HG02938 (cell line): ENCODE measurements at regions not wholly inside any gene's neighbourhood (a gene's known extent, or its start where the extent isn't known, plus 50 kb on each side); places are given as distances from the start of the nearest gene placed in this dataset.
"Not testable (repeated sequence)": the region's sequence is repeated elsewhere in the genome, so short reads cannot be mapped to it uniquely, and the experiment has no call there.

ENCODE experiments used
- ATAC-seq: cut with Tn5 transposase; IDR thresholded peaks from one replicate; pipeline ENCODE4 v1.9.1; 2021; ENCODE audit warnings: mild to moderate bottlenecking, moderate library complexity; ENCODE audit not compliant: unreplicated experiment

DNA sequence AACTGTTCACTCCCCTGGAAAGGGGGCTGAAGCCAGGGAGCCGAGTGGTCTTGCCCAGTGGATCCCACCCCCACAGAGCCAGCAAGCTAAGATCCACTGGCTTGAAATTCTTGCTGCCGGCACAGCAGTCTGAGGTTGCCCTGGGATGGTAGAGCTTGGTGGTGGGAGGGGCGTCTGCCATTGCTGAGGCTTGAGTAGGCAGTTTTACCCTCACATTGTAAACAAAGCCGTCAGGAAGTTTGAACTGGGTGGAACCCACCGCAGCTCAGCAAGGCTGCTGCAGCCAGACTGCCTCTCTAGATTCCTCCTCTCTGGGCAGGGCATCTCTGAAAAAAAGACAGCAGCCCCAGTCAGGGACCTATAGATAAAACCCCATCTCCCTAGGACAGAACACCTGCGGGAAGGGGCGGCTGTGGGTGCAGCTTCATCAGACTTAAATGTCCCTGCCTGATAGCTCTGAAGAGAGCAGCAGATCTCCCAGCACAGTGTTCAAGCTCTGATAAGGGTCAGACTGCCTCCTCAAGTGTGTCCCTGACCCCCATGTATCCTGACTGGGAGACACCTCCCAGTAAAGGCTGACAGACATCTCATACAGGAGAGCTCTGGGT, 140.0 kb upstream of the C1GALT1 start:
- ATAC-seq, result not testable (repeated sequence)

DNA sequence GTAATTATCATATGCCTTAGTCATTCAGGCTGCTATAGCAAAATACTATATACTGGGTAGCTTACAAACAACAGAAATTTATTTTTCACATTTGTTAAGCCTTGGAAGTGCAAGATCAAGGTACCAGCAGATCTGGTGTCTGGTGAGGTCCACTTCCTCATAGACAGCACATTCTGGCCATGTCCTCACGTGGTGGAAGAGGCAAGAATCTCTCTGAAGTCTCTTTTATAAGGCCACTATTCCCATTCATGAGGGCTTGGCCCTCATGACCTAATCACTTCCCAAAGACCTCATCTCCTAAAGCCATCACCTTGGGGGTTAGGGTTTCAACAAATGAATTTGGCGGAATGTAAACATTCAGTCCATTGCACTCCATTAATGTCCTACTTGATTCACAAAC, 137.5 kb upstream of the C1GALT1 start:
- no peak for ATAC-seq

DNA sequence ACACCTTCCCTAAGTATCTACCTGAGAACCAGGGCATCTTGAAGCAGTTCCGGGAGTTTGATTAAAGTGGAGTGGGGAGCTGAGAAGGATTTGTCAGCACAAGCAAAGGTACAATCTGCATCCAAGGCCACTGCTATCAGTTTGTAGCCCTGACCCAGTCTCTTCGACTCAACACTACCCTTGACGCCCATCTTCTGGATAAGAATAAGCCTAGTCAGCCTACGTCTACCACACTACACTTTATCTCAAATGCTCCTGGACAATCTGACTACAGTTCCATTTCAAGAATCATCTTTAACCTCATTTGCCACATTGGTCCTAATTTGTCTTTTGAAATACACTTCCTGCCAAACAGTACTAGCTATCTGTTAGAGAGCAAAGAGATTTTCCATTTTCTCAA, 134.1 kb upstream of the C1GALT1 start:
- no peak for ATAC-seq

DNA sequence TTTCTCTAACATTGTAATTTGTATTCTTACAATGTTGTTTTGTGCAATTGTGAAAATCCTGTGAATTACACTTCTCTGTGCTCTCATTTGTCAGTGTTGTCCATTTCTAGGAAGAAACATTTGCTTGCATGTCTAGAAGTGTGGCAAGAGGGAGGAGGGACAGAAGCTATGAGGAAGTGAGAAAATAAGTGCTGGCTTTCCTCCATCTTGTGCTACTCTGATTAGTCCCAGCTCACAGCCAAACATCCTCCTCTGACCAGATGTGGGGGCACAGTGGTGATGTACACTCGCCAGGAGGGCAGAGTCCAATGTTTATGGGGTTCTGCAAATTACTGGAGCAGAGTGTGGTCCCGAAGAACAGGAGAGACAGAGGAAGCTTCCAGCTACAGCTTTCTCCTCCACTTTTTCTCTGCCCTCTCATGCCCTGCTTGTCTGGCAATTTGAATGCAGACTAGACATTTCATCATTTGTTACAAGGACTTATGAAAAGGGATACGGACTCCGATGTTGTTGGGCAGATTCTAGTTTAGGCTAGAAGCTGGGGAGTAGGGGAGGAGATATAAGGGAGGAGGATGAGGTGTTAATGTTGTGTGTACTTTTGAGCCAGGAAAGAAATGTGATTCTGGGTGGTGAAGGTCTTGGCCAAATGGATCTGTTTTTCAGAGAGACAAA, 131.0 kb upstream of the C1GALT1 start:
- peak; percentile 73 for ATAC-seq

DNA sequence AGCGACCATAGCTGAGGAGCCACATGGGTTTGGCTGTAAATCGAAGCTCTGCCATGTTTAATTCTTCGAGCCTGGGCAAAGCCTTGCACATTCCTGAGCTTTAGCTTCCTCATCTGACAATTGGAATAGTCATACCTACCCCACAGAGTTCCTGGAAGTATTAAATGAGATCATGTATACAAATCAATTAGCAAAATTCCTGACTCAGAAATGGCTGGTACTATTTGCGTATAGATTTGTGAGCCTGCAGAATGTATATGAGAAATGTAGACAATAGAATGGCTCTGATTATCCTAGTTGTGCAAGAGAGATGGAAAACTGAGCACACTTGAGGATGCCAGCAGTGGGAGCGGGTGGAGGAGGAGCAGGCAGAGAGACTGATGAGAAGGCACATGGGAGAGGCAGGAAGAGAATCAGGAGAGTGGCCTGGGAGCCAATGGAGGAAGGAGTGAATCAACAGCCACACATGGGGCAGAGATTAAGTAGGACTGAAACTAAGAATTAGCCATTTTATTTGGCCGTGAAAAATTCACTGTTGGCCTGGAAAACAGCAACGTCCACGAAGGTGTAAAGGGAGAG, 128.0 kb upstream of the C1GALT1 start:
- ATAC-seq, result no peak

DNA sequence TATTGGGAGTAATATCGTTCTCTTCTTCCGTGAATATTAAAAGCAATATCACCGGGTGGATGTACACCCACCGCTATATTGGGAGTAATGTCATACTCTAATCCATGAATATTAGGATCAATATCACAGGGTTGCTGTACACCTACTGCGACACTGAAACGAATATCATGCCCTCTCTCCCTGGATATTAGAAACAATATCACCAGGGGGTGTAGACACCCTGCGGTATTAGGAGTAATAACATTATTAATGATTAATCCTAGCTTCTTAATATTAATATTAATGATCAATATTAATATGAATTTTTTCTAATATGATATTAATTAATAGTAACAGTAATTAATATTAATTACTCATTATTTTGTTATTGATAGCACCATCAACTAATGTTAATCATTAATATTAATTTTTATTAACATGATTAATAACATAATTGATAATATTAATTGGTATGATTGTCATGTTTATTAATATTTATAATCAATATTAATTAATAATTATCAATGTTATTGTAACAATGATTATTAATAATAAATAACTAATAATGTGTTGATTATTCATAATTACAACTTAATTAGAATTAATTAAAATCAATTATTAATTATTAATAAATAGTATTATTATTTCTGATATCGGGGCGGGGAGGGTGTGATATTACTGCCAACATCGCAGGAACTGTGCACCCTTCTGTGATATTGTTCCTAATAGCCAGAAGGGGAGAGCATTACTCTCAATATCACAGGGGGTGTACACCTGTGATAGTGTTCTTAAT, 121.3 kb upstream of the C1GALT1 start:
- no peak for ATAC-seq

DNA sequence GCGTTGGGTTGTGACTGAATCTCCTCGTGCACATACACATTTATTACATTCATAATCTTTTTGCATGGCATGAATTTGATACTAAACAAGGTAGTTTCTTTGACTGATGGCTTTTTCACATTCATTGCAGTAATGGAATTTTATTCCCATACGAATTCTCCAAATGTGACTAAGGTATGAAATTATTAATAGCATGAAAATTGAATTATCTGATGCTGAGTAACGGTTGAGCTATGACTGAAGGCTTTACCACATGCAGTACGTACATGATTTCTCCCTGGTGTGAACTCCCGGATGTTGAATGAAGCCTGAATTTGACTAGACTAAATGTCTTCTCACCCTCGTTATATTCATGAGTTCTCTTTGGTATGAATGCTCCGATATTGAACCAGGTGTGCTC, 104.4 kb upstream of the C1GALT1 start:
- no peak for ATAC-seq

DNA sequence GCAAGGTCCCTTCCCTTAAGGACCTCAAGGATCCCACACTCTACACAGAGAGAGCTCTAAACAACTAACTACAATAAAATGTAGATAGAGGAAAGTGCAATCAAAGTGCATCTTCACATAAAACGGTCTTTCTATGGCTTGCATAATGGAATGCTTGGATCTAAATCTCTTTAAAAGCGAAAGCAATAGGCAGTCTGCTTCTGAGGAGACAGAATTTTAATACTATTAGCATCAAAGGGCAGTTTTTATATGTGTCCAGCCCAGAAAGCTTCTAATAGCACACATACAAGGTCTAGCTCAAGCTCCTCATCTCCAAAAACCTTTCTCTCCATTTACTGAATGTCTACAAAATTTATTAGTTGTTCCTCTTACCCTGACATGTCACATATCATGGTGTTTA, 101.5 kb upstream of the C1GALT1 start:
- no peak for ATAC-seq

DNA sequence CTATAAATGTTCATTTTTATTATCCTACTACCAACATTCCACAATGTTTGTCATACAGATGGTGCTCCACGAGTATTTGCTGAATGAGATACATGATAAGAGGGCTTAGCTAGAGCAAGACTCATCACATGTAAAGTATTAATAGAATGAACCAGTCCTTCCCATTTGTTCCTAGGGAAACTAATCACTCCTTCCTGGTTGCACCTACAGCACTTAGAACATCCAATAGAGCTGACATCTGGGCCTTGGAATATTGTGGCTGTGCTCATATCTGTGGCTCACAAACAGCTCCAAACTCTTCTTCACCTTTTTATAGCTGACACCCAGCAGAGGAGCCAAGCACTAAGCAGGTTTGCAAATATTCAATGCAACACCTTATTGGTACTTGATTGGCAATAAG, 91.9 kb upstream of the C1GALT1 start:
- no peak for ATAC-seq

DNA sequence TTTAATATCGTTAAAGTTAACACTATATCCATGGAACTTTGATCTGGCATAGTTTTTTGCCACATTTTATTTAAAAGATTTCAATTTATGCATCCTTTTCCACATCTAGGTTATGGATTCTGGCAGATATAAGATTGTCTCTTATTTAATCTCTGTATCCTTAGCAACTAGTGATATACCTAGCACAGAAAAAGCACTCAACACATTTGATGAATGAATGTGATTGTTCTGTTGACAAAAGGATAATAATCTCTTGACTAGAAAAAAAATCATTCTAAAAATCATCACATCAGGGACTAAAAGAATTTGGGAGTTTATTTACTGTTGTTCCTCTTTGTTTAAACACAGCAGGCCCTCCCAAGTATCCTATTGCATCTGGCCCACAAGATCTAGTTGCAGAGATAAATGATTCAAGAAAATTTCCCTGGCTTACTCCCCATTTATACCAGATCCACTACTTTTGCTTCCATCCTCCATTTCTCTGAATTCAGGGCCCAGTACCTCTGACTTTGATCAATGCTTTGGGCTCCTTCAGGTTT, 84.0 kb upstream of the C1GALT1 start:
- ATAC-seq, result no peak

DNA sequence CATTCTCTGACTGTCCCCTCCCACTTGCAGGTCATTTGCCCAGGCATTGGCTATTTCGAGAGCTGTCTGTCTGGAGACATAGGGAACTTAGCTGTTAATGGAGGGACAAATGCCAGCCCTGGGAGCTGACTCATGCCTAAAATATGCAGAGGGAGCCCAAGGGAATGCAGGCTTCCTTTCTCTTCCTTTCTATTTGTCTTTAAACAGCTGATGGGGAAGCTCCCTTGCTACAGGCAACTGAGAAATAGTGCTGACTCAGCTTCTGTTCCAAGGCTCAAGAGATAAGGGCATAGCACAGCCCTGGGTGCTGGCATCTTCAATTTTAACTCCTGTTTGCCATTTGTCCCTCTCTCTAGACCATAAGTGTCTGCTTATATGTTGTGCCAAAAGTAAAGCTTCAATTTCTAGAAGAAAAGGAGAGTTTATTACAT, 82.7 kb upstream of the C1GALT1 start:
- no peak for ATAC-seq

DNA sequence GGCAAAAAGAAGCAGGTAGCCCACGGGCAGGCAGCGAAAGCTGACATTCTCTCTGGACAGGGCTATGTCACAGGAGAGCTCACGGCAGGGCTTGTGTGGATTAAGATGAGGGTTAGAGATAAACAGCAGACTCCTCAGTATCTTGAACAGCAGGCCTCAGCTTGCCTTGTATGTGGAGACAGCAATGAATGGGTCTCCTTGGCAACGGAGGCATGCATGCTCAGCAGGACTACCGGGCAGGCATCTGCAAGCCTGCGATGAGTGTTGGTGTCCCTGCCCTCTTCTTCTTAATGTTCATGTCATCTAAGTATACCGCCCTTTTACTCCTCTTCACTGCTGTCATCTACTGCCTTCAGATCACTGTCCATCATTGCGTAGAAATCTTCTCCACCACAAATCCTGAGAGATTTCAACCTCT, 81.9 kb upstream of the C1GALT1 start:
- no peak for ATAC-seq

DNA sequence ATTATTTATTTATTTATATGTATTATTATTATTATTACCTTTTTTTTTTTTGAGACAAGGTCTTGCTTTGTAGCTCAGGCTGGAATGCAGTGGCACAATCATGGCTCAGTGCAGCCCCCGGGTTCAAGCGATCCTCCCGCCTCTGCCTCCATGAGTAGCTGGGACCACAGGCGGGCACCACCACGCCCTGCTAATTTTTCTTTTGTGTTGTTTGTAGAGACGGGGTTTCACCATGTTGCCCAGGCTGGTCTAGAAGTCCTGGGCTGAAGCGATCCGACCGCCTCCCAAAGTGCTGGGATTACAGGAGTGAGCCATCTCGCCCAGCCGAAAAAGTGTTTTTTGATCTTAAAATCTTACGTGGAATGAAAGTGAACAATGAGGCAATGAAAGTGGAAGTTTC, 79.4 kb upstream of the C1GALT1 start:
- ATAC-seq, result no peak

DNA sequence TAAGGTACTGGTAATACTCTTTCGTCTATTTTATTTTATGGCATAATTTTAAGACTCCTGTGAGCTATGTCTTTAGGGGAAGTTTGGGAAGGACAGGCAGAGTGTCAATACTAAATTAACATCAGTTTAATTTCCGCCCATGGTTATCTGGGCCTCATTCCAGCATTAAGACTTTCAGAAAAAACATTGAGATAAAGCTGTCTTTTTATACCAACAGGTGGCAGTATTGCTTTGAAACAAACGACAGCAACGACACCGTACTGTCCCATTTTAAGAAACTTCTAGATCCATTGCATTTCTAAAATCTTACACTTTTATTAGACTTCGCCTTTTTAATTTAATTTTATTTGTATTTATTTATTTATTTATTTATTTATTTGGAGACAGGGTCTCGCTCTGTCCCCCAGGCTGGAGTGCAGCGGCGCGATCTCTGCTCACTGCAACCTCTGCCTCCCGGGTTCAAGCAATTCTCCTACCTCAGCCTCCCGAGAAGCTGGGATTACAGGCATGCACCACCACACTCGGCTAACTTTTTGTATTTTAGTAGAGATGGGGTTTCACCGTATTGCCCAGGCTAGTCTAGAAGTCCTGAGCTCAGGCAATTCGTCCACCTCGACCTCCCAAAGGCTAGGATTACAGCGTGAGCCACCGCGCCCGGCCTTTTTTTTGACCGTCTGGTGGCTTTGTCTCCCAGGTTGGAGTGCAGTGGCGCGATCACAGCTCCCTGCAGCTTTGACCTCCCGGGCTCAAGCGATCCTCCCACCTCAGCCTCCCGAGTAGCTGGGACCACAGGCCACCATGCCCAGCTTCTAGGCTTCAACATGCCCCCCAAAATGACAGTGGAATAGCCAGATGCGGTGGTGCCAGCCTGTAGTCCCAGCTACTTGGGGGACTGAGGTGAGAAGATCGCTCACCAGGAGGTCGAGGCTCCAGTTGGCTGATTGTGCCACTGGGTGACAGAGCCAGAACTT, 78.7 kb upstream of the C1GALT1 start:
- ATAC-seq, result no peak

DNA sequence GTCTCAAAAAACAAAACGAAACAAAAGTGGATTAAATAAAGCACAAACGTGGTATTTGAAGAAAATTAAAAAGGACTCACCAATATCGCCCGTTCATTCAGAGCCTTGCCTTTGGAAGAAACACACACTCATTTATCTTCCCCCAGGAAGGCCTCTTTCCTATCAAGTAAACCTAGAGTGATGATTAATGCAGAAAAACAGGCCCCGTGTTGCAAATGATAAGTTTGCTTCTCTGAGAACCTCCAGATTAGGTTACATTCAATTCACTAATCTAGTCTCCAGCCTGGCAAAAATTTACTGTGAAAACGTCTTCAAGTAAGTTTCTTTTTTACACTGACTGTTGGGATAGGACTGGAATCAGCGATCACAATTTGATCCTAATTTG, 78.0 kb upstream of the C1GALT1 start:
- no peak for ATAC-seq

DNA sequence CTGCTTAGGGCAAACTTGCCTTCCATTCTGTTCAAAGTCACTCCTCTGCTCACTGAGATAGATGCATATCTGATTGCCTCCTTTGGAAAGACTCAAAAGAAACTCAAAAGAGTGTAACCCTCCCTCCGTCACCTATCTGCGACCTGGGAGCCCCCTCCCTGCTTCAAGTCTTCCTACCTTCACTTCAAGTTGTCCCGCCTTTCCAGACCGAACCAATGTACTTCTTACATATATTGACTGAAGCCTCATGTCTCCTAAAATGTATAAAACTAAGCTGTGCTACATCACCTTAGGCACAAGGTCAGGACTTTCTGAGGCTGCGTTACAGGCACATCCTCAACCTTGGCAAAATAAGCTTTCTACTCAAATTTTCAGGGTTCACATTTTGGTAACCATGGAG, 77.4 kb upstream of the C1GALT1 start:
- ATAC-seq, result no peak

DNA sequence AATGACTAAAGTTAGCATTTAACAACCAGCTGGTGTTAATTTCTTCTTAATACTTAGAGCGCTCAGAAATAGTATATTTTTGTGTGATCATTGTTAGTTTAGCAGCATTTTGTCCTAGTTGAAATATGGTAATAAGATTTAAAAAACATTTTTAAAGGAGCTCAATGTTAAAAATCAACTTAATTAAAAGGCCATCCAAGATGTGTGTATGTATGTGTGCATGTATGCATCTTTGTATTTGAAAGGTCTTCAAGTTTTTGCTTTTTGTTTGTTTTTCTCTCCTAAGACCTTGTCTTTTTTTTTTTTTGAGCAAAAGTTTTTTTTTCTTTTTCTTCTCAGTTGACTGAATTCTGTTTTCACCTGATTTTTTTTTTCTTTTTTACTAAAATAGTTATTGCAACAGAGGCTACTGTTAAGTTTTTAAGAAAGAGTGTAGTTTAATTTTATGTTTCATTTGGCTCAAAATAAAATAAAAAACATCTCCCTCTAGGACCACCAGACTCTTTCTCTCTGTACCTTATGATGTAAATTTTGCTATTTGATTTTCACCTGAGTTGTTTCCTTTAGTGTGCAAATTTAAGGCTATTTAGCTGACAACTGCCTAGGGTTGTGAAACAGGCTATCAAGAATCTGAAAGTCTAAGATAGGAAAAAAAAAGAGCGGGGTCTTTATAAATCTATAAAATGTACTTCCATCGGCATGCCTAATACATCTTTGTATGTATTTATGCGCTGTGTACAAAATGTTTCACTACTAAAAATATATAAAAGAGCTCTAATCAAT, 76.4 kb upstream of the C1GALT1 start:
- ATAC-seq, result no peak

DNA sequence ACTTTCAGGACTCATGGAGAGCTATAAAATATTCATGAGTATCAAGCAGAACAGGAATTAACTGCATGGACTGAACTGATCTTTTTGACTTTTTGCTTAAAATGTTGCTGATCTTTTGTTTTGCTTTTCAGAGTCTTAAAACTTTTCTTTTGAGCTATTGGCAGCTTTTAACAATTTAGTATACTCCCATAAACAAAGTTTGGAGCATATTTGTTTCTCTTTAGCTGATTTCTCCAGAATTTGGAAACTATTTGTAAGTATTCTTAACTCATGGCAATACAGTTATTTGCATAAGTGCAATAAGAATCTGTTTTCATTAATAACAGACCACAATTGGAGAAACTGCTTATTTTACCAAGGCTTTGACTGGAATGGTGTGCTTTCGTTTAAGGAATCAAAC, 73.4 kb upstream of the C1GALT1 start:
- ATAC-seq, result no peak

DNA sequence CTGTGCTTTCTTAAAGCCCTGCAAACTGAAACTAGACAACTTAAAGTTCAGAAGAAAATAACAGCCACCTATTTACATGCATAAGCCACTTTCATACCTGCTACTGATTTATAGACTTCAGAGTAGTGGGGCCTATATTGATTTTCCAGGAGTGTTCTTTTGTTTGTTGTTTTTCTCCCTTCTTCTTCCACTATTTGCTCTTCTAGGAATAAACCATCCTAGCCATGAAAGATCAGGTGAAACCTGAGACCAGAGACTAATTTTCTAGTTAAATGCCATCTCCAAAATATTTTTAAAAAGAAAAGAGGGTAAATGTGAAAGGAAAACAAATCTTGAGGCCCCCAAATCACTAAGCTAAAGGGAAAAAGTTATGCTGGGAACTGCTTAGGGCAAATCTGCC, 72.4 kb upstream of the C1GALT1 start:
- ATAC-seq, result no peak

DNA sequence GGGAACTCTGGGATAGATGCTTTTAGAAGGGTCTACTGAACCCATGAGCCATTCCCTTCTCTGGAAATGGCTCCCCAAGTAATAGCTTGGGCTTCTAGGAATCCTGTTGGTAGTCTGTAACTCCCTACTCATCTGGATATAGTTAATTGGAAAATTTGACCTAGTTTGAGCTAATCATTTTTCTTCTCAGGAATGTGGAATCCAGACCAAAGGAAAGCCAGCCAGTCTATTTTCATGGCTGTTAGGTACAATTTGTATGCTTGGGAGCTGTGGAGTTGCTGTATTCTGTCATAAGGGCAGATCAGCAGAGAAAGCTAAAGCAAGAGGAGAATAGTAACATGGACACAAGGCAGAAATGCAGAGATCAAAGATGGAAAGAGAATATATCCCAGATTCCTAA, 71.6 kb upstream of the C1GALT1 start:
- no peak for ATAC-seq
